Kidney (tissue), 13 donors: ENCODE measurements at regions not wholly inside any gene's neighbourhood (a gene's known extent, or its start where the extent isn't known, plus 50 kb on each side); places are given as distances from the start of the nearest gene placed in this dataset.

Source experiments
- DNase-seq, 5 donors: peaks; one replicate each; pipeline ENCODE4 v3.0.0-alpha.2; 2013 to 2020
- FAIRE-seq: peaks from 2 replicates; lab custom pipeline; 2012; peaks lifted over from hg19 to GRCh38; lab: Jason Lieb, UNC
- H3K27ac ChIP-seq, 2 donors: one replicate each; pipeline ENCODE4 v1.7.0; 2013; ENCODE audit warnings: low read depth in 2 of 2, low read length in 2 of 2, inconsistent platforms in 1 of 2
- H3K27me3 ChIP-seq: one replicate; pipeline ENCODE4 v1.7.1; 2013; ENCODE audit warnings: low read length, inconsistent platforms; ENCODE audit not compliant: control insufficient read depth, insufficient read depth
- H3K36me3 ChIP-seq, 3 donors: one replicate each; pipeline versions ENCODE4 v1.7.0 to v1.7.1; 2013; ENCODE audit warnings: low read length in 3 of 3, control low read depth in 1 of 3, inconsistent platforms in 1 of 3; ENCODE audit not compliant: insufficient read depth in 3 of 3, control insufficient read depth in 2 of 3
- H3K4me1 ChIP-seq, 3 donors: one replicate each; pipeline versions ENCODE4 v1.7.0 to v1.7.1; 2013; ENCODE audit warnings: low read length in 3 of 3, inconsistent platforms in 1 of 3, low read depth in 1 of 3; ENCODE audit not compliant: control insufficient read depth in 2 of 3, insufficient read depth in 2 of 3
- H3K4me3 ChIP-seq, 3 donors: one replicate each; pipeline versions ENCODE4 v1.7.0 to v1.8.1; 2013; ENCODE audit warnings: low read length in 3 of 3, control low read depth in 1 of 3, inconsistent platforms in 1 of 3
- H3K9ac ChIP-seq, 3 donors: one replicate each; pipeline versions ENCODE4 v1.7.0 to v1.7.1; 2013; ENCODE audit warnings: low read length in 3 of 3, control low read depth in 1 of 3, inconsistent platforms in 1 of 3
- H3K9me3 ChIP-seq, 3 donors: one replicate each; pipeline versions ENCODE4 v1.7.0 to v1.7.1; 2013; ENCODE audit warnings: low read length in 3 of 3, control low read depth in 1 of 3, inconsistent platforms in 1 of 3; ENCODE audit not compliant: control insufficient read depth in 2 of 3, insufficient read depth in 1 of 3
- CTCF ChIP-seq: IDR thresholded peaks from 3 replicates; pipeline ENCODE4 v1.5.1; 2012; ENCODE audit warnings: mild to moderate bottlenecking, moderate library complexity, borderline replicate concordance; ENCODE audit not compliant: insufficient read depth; ENCODE audit errors: extremely low read depth
- intact Hi-C: fragments of 100-400 bp; cut with DNase I; formaldehyde crosslinking; loops from one replicate; pipeline ENCODE4 v1.11.1; 2022
- donor health status: control.
- donor health status: control.
- donor health status: control.
- donor health status: control.
- donor health status: control.
- donor health status: DM: yes; HTN: yes; CAD: no.
- donor health status: Normal renal cell carcinoma (clear cell type).

- H3K9me3 ChIP-seq: peaks cover 0 to 4% (median 0%) of the 10 kb centered on the region in 3 donors
- no peaks in the 10 kb centered on the region for H3K36me3 ChIP-seq
- no peak overlapping the region for H3K4me3 ChIP-seq
- intact Hi-C loops: no loop called here
- TF ChIP-seq CTCF: no peak
- no peak for FAIRE-seq
- H3K9ac ChIP-seq: no peak overlapping the region
- H3K4me1 ChIP-seq: no peaks in the 10 kb centered on the region
- H3K27ac ChIP-seq: no peak overlapping the region
- no peaks in the 10 kb centered on the region for H3K27me3 ChIP-seq
- DNase-seq: no peak
These were observed 99.7 kb downstream of the PXDC1 start for GRCh38 chr6:3651698-3652229.

- intact Hi-C loops: no loop called here
- Histone ChIP-seq H3K4me3 (no peak overlapping the region), H3K9me3 (peaks cover 0 to 4% (median 0%) of the 10 kb centered on the region in 3 donors), H3K4me1 (no peaks in the 10 kb centered on the region), H3K27ac (no peak overlapping the region), H3K27me3 (no peaks in the 10 kb centered on the region), H3K36me3 (no peaks in the 10 kb centered on the region), H3K9ac (no peak overlapping the region)
- no peak for FAIRE-seq
- no peak for TF ChIP-seq CTCF
- peak in 1 of 5 donors; percentile 9 for DNase-seq
These were observed 100.4 kb downstream of the PXDC1 start for GRCh38 chr6:3650959-3651697.

GRCh38 chr6:3650076-3650958 is 101.2 kb downstream of the PXDC1 start:
- no peak overlapping the region for H3K27ac ChIP-seq
- H3K27me3 ChIP-seq: no peaks in the 10 kb centered on the region
- DNase-seq (peak in 2 of 5 donors; percentile 14 to 48), FAIRE-seq (no peak)
- intact Hi-C loops: no loop called here
- no peak for TF ChIP-seq CTCF
- no peak overlapping the region for H3K9ac ChIP-seq
- H3K4me1 ChIP-seq: no peaks in the 10 kb centered on the region
- no peaks in the 10 kb centered on the region for H3K36me3 ChIP-seq
- H3K4me3 ChIP-seq: no peak overlapping the region
- H3K9me3 ChIP-seq: peaks cover 0 to 4% (median 0%) of the 10 kb centered on the region in 3 donors
